HG02610 (cell line): ENCODE measurements at regions not wholly inside any gene's neighbourhood (a gene's known extent, or its start where the extent isn't known, plus 50 kb on each side); places are given as distances from the start of the nearest gene placed in this dataset.
"Not testable (repeated sequence)": the region's sequence is repeated elsewhere in the genome, so short reads cannot be mapped to it uniquely, and the experiment has no call there.

ENCODE experiments used
- ATAC-seq: cut with Tn5 transposase; IDR thresholded peaks from one replicate; pipeline ENCODE4 v1.9.1; 2021; ENCODE audit warnings: mild to moderate bottlenecking, moderate library complexity; ENCODE audit not compliant: unreplicated experiment

DNA sequence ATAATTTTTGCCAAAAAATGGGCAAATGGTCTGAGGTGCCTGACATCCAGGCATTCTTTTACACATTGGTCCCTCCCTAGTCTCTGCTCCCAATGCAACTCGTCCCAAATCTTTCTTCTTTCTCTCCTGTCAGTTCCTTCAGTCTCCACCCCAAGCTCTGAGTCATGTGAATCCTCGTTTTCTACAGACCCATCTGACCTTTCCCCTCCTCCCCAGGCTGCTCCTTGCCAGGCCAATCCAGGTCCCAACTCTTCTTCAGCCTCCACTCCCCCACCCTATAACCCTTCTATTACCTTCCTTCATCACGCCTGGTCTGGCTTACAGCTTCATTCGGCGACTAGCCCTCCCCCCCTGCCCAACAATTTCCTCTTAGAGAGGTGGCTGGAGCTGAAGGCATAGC lies 55.3 kb downstream of the BBS10 start:
- not testable (repeated sequence) for ATAC-seq

DNA sequence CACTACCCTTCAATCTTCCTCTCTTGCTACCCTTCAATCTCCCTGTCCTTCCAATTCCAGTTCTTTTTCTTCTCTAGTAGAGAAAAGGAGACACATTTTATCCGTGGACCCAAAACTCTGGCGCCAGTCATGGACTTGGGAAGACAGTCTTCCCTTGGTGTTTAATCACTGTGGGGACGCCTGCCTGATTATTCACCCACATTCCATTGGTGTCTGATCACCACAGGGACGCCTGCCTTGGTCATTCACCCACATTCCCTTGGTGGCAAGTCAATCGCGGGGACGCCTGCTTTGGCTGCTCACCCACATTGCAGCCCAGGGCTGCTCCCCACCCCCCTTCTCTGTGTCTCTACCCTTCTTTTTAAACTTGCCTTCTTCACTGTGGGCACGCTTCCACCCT lies 55.9 kb downstream of the BBS10 start:
- ATAC-seq = not testable (repeated sequence)

DNA sequence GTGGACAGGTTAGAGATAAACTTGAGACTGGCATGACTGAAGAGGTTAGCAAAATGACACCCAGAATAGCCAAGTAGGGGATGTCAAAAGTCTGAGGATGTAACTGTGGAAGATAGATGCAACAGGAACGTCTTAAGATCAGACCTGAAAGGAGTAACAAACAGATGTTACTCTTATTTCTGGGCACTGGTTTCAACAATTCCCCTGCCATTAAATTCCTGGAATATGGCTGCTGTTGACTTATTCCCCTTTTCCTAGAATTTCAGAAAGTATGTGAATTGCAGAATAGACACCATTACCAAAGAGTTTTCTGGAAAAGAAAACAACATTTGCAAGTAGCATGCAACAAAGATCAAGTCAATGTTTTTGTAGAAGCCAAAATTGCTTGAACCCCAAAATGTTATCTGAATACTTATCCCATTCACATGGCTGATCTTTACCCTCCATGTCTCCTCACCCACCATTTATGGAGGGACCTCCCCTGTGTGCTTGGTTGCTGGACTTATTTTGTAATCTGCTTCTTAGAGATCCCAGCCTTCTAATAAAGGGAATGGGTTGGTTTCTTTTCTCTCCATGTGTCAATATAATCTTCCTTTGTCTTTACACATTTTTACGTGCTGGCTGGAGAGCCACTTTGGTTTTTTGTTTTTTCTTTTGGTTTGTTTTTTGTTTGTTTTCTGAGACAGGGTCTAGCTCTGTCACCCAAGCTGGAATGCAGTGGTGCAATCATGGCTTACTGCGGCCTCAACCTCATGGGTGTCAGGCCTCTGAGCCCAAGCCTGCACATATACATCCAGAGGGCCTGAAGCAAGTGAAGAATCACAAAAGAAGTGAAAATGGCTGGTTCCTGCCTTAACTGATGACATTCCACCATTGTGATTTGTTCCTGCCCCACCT lies 57.0 kb downstream of the BBS10 start:
- no peak for ATAC-seq

DNA sequence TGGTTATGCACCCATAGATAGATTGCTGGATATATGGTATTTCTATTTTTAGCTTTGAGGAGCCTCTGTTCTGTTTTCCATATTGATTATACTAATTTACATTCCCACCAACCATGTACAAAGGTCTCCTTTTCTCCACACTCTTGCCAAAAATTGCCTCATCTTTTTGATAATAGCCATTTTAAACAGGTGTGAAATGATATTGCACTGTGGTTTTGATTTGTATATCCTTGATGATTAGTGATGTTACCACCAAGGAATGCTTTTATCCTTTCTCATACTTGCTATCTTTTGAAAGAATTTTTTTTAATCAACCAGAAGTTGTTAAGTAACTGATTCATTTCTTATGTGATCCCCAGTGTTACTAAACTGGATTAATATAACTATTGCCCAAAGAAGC lies 60.0 kb downstream of the BBS10 start:
- ATAC-seq = no peak

DNA sequence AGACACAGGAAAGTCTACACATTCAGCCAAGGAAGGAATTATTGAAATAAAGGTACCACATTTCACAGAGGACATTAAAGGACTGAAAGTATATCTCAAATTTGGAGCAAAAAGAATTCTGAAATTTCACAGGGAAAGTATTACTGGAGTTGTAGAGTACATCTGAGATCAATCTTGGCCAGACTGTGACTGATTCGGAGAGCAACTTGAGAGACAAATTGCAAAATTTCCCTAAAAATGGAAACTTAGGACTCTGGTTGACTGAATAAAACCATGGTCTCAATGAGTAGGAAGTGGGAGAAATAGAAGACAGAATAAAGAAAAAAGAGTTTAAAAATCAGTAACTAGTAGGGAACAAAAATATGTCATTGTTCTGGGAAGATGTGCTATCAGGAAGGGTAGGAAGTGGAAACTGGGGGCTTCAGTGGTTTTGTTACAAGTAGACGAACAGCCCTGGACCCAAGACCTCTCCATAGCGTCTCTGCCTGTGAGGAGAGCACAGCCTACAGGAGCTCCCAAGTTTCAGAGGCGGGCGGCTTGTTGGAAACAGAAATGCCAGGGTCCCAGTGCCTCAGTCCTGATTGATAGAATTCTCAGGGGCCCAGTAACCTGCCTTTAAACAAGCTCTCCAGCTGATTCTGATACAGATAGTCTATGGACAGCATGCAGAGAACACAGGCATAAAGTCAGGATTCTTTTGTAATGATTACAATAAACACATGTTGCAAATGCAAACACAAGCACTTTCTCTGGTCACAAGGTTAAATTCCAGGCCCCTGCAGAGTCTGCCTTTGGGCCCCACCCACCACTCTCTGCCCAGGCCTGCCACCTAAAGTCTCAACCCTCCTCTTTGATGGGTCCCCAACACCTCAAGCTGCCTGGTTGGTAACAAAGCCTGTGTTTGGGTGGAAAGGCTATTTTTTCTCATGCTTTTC lies 63.1 kb downstream of the BBS10 start:
- no peak for ATAC-seq

DNA sequence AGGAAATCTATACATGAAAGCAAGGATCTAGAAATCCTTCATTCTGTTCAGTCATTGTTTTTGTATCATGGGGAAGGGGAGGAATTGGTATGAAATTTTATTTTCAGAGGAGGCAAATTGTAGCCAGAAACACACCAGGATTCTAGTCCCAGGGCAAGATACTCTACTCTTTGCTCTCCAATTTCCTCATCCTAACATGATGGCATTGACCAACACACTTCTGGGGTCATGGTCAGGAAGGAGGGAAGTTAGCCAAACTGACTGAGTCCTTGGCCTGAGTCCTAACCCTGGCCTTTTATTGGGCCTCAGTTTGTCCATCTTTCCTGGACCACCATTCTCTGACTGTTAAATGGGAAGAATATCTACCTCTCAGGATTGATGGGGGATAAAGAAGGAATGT lies 65.5 kb downstream of the BBS10 start:
- no peak for ATAC-seq

DNA sequence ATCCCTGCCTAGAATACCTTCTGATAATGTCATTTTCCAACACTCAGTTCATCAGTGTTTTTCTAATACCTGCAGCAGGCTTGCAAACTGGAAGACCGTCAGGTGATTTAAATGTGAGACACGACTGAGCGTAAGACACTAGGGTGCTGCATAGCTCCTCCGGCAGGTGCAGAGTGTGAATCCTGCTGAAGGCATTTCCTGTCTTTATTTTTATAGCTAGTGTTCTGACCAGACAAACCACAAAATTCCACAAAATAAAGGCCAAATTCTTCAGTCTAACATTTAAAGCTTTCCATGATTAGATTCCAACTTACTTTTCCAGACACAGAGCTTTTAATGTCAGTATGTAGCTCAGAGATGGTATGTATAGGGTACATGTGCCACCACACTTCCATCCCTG lies 70.7 kb downstream of the BBS10 start:
- ATAC-seq = no peak

DNA sequence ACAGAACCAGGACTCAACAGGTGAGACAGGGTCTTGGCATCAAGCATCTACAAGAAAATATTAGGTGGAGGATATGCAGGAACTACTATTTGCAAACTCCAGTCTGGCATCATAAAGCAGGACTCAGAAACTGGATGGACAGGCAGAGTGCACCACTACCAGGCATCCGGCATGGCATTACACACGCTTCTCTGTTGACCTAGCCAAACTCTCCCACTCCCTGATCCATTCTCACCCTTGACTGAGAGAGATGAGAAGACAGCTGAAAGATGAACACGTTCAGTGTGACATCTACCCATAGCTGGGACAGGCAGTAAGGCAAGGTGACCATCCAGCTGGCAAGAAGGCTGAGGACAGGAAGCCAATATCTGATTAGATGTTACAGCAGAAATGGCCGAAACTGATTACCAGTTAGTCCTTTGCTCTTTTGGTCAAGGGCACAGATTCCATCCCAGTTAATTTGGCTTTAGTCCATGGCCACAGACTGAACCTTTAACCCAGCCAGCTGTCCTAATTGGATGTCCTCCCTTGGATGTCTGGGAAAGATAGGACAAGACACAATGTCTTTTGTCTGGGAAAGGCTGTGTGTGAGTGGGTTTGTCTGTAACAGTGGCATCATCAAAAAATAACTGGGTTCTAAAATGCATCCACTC lies 71.6 kb downstream of the BBS10 start:
- ATAC-seq = no peak

DNA sequence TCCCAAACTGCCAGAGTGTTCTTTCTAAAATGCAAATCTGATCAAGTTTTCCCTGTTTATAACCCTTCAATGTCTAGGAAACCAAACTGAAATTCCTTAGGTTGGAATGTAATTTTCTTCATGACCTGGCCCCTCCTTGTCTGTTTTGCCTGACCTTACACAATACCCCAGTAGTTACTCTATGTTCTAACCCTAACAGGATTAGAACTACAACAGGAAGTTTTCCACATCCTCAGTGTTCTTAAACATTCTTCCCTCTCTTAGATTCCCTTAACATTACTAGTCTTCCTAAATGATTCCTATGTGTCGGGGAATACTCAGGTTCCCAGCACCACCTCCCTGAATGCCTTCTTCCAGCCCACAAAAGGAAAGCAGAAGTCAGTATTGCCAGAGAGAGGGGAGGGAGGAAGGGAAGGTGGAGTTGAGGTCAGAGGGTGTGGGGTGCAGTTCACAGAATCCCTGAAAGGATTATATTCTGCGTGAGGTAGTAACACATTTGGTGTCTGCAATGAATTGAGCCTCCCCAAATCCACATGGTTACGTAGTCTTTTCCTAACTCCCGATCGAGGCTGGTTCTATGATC lies 72.6 kb downstream of the BBS10 start:
- no peak for ATAC-seq

DNA sequence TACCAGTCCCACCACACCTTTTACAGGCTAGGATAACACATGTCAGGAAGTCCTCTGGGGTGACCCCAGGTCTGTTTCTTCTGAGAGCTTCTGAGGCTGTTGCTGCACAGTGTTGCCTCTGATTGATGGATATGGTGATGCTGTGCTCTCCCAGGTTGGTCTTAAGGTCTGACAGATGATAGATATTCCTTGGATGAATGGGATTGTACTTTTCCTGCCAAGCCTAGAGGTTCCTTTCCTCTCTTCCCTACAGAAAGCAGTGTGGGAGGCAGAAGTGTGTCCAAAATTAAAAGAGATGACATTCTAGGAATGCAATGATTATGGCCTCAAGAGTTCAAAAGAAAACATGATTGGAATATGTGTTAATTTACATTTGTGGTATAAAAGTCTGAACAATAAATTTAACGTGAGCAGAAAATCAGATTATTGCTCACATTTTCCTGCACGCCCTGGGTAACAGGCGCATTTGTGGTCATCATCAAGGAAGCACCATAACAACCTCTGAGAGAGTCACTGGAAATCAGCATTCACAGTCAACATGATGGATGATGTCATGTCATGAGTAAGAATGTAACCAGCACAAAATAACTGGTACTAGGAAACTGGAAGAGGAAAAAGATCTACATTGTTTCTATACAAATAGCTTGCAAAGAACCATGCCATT lies 73.7 kb downstream of the BBS10 start:
- no peak for ATAC-seq

DNA sequence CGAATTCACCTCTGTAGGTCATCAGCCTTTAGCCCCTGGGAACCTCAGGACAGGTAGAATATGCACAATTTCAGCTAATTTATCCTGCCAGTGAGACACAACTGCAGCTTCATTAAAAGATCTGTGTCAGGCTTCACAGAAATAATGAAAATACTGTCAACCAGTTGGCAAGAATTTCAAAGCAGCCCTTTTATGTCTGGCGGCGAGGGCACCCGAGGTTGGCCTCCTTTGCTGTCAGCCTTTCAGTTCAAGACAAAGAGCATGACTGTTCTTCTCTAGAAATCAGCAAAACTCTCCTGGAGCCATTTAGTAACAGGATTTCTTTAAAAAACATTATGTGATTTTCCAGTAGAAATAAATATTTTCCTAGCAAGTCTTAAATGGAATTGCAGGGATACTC lies 75.9 kb downstream of the BBS10 start:
- no peak for ATAC-seq

DNA sequence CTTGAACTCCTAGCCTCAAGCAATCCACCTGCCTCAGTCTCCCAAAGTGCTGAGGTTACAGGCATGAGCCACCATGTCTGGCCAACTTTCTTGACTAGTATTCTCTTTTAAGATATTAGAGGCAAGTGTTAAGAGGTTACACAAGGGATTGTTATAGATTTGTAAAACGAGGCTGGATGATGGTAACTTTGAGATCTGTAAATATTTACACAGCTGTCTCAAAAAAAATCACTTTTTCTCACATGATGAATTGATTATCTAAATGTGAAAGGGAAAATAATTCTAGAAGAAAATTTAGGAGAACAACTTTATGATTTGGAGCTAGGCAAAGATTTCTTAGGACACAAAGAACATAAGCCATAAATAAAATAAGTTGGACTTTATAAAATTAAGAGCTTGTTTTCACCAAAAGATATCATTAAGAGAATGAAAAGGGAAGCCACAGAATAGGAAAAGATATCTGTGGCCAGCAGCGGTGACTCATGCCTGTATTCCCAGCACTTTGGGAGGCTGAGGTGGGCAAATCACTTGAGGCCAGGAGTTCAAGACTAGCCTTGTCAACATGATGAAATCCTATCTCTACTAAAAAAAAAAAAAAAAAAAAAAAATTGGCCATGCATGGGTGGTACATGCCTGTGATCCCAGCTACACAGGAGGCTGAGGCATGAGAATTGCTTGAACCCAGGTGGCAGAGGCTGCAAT lies 77.4 kb downstream of the BBS10 start:
- ATAC-seq = no peak

DNA sequence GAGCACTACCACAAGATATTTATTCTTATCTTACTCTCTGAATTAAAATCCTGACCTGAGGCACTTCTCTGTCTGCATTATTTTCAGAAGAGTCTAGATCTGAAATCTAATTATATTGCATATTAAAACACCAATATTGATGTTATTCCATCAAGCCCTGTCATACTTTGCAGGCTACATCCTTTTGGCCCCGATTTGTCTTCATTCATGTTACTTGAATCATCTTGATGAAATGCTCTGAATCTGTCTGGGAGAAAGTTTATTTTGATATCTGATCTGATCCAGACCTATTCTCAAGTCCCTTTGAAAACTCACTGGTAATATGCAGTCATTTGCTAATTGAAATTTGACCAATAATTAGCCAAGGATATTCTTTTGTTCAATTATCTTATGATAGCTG lies 79.9 kb downstream of the BBS10 start:
- no peak for ATAC-seq

DNA sequence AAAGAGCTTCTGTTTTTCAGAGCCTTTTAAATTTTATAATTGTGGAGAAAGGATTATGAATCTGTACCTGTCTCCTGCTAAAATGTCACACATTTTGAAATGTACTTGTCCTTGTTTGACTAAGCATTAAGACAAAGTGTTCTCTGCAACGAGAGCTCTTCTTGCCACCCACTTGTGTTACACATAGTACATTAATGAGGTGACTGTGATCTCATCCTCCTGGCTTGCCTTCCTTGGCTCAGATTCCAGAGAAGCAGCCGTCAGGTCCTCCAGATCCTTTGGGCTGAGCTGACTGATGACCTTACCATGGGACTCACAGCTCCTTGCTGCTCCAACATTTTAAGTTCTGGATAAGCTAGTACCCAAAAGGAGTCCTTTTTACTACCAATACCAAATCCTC lies 81.4 kb downstream of the BBS10 start:
- no peak for ATAC-seq

DNA sequence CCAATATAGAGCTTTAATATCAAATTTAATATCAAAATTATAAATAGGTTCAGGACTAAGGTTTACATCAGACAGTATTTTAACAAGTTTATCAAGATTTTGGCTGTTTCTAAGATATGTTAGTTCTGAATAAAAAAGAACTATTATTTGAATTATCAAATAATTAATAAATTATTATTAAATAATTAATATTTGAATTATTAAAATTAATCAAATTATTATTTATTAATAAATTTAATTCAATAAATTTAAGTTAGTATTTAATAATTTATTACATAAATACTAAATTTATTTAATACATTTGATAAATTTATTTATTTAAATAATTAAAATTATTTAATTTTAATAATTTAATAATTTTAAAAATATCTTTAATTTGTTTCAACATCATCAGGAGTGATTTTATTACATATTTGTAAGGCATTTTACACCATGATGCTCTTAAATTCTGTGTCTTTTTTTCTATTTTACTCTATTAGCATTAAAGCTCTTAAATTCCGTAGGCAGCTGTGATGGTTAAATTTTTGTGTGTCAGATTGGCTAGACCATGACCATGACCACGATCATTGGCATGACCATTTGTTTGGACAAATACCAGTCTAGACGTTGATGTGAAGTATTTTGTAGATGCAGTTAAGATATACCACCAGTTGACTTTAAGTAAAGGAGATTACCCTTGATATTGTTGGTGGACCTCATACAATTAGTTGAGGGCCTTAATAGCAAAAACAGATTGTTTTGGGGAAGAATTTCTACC lies 82.6 kb downstream of the BBS10 start:
- no peak for ATAC-seq

DNA sequence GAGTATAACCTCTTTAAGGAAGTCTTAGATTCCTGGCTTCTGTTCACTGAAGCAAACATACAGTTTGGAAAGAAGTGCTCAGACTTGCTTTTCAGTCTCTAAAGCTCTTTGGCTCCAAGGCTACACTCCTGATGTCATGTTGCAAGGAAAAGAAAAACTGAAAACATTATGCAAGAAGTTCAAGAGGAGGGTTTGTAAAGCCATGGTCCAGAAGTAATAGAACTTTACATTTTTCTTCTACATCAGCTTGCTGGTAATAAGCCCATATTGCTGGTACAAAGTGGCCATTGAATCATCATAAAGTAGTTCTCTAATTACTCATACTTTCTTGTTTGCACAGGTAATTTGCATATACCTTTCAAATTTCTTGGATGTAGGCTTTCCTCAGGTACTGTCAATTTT lies 83.6 kb downstream of the BBS10 start:
- no peak for ATAC-seq

DNA sequence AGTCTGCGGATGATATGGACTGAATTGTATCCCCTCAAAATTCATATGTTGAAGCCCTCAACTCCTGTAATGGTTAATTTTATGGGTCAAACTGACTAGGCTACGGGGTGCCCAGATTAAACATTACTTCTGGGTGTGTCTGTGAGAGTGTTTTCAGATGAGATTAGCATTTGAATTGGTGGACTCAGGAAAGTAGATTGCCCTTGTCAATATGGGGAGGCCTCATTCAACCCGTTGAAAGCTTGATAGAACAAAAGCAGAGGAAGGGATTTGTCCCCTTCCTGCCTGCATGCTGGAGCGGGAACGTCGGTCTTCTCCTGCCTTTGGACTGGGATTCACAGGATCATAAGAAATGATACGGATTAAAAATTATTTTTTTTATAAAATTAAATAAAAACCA lies 84.5 kb downstream of the BBS10 start:
- ATAC-seq = no peak

DNA sequence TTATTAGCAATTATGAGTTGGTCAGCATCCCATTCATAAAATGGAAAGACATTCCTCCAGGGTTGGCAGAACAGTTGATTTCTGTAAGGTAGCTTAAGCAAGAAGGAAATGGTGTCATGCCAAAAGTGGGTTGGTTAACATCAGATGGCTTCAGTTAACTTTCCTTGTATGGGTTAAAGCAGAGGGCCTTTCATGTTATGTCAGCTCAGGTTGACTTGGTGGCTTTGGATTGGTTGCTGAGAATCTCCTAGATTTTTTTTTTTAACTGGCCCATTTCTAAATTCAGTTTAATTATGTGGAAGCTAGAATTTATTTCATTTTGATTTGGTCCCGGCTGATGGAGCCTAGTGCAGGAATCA lies 87.8 kb downstream of the BBS10 start:
- no peak for ATAC-seq

DNA sequence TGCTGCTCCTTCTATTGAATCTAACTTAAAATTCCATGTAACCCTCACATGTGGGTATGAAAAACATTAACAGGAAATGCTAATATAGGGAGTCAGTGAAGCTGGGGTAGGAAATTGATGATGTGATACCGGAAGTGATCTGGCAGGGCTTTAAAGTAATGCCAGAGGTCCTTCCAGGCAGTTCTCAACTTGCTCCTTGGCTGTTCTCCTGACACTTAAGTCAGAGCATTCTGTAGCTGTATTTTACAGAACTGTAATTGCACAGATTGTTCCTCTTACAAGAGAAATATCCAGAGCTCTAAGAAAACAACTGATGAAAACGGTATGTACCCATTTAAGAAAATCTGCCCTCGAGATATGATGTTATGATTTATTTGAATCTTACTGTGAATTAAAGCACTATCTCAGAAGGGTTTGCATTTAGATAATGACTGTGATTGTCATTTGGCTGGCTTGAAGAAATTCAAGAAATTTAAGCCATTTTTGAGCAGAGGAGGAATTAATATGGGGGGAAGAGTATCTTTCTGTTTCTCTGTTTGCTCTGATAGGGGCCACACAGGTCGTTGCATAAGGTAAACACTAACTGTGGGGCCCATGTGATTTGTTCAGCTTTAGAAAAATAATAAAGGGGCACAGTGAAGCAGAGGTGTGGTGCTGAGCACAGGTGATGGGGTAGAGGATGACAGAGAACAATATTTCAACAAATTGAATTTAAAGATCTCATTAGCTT lies 88.4 kb downstream of the BBS10 start:
- no peak for ATAC-seq
